IMR-90 (cell line): ENCODE measurements at regions not wholly inside any gene's neighbourhood (a gene's known extent, or its start where the extent isn't known, plus 50 kb on each side); places are given as distances from the start of the nearest gene placed in this dataset.

Experiments
- ATAC-seq: fragments of 200-7000 bp; cut with Tn5 transposase; 2 replicates; pipeline ENCODE4 v1.9.1; 2020; ENCODE audit warnings: low read depth, mild to moderate bottlenecking, moderate library complexity
- BruUV-seq: library from RNA; stranded (reverse); fragments of 400-500 nt; replicated peaks from 2 replicates; lab custom pipeline; 2021; lab: Mats Ljungman, UMichigan
- CTCF ChIA-PET: fragments of 300-600 bp; formaldehyde crosslinking; extraction: SDS; loops from one replicate; lab custom pipeline; 2021; ENCODE audit warnings: antibody characterized with exemption; lab: Yijun Ruan, JAX
- POLR2A ChIA-PET: fragments of 300-600 bp; sonication (Branson Sonifier 250); formaldehyde crosslinking; loops from one replicate; lab custom pipeline; 2022; ENCODE audit warnings: antibody characterized with exemption; ENCODE audit not compliant: unreplicated experiment; lab: Charles Lee
- DNase-seq: peaks from one replicate; pipeline ENCODE4 v3.0.0; 2013
- H2AFZ ChIP-seq: replicated peaks from 2 replicates; pipeline ENCODE3; 2013; ENCODE audit warnings: low read length, mild to moderate bottlenecking; ENCODE audit not compliant: poor library complexity
- H2AK5ac ChIP-seq: 2 replicates; pipeline ENCODE4 v1.6.1; 2013; ENCODE audit warnings: low read depth, low read length, inconsistent platforms
- H2AK9ac ChIP-seq: replicated peaks from 2 replicates; pipeline ENCODE3; 2013; ENCODE audit warnings: mild to moderate bottlenecking, low read depth, low read length, moderate library complexity; ENCODE audit not compliant: poor library complexity
- H2BK120ac ChIP-seq: 2 replicates; pipeline ENCODE4 v1.6.1; 2013; ENCODE audit warnings: low read depth, low read length, inconsistent platforms
- H2BK15ac ChIP-seq: 3 replicates; pipeline ENCODE4 v1.6.1; 2013; ENCODE audit warnings: low read depth, low read length, inconsistent platforms
- H2BK20ac ChIP-seq: 2 replicates; pipeline ENCODE4 v1.6.1; 2013; ENCODE audit warnings: low read depth, mild to moderate bottlenecking, inconsistent platforms, low read length, moderate library complexity
- H2BK5ac ChIP-seq: 2 replicates; pipeline ENCODE4 v1.6.1; 2013; ENCODE audit warnings: mild to moderate bottlenecking, low read depth, low read length, inconsistent platforms; ENCODE audit not compliant: poor library complexity, severe bottlenecking
- H3K14ac ChIP-seq: replicated peaks from 2 replicates; pipeline ENCODE4 v1.6.1; 2013; ENCODE audit warnings: low read depth, low read length, inconsistent platforms
- H3K18ac ChIP-seq: 2 replicates; pipeline ENCODE4 v1.6.1; 2013; ENCODE audit warnings: low read depth, low read length, control low read depth
- H3K23ac ChIP-seq: 2 replicates; pipeline ENCODE4 v1.6.1; 2013; ENCODE audit warnings: low read depth, low read length, inconsistent platforms
- H3K27ac ChIP-seq: 2 replicates; pipeline ENCODE4 v1.5.1; 2013; ENCODE audit warnings: mild to moderate bottlenecking, control low read depth, low read length; ENCODE audit not compliant: insufficient read depth
- H3K27me3 ChIP-seq: 2 replicates; pipeline ENCODE4 v1.6.1; 2013; ENCODE audit warnings: low read length; ENCODE audit not compliant: control insufficient read depth, insufficient read depth
- H3K36me3 ChIP-seq: 2 replicates; pipeline ENCODE4 v1.6.1; 2013; ENCODE audit warnings: low read length, mixed read lengths; ENCODE audit not compliant: control insufficient read depth, insufficient read depth
- H3K4ac ChIP-seq: 2 replicates; pipeline ENCODE4 v1.6.1; 2013; ENCODE audit warnings: low read depth, low read length, inconsistent platforms
- H3K4me1 ChIP-seq: 2 replicates; pipeline ENCODE4 v1.6.1; 2013; ENCODE audit warnings: low read length, mixed read lengths; ENCODE audit not compliant: control insufficient read depth, insufficient read depth
- H3K4me2 ChIP-seq: 2 replicates; pipeline ENCODE4 v1.6.1; 2013; ENCODE audit warnings: low read depth, mild to moderate bottlenecking, control low read depth, low read length, moderate library complexity
- H3K4me3 ChIP-seq: 2 replicates; pipeline ENCODE4 v1.5.1; 2013; ENCODE audit warnings: low read depth, mild to moderate bottlenecking, control low read depth, low read length, moderate library complexity; ENCODE audit not compliant: insufficient read depth
- H3K56ac ChIP-seq: 2 replicates; pipeline ENCODE4 v1.6.1; 2013; ENCODE audit warnings: low read length, inconsistent platforms; ENCODE audit not compliant: insufficient read depth; ENCODE audit errors: extremely low read depth
- H3K79me1 ChIP-seq, 2 experiments: 2 replicates each; pipeline ENCODE4 v1.6.1; 2013; ENCODE audit warnings: low read length in 2 of 2, inconsistent platforms in 1 of 2, low read depth in 1 of 2
- H3K9ac ChIP-seq: 2 replicates; pipeline ENCODE4 v1.6.1; 2013; ENCODE audit warnings: low read depth, low read length, control low read depth
- H3K9me1 ChIP-seq: 2 replicates; pipeline ENCODE4 v1.6.1; 2013; ENCODE audit warnings: low read length, inconsistent platforms; ENCODE audit not compliant: insufficient read depth
- H3K9me3 ChIP-seq: 2 replicates; pipeline ENCODE4 v1.6.1; 2013; ENCODE audit warnings: low read length; ENCODE audit not compliant: control insufficient read depth, insufficient read depth
- H4K20me1 ChIP-seq: 2 replicates; pipeline ENCODE4 v1.6.1; 2013; ENCODE audit warnings: low read length, inconsistent platforms; ENCODE audit not compliant: insufficient read depth
- H4K5ac ChIP-seq: 2 replicates; pipeline ENCODE4 v1.6.1; 2013; ENCODE audit warnings: mild to moderate bottlenecking, low read depth, low read length, control low read depth
- H4K8ac ChIP-seq, 2 experiments: 2 replicates each; pipeline ENCODE4 v1.6.1; 2013; ENCODE audit warnings: low read depth in 2 of 2, low read length in 2 of 2, control low read depth in 1 of 2, inconsistent platforms in 1 of 2
- H4K91ac ChIP-seq: 2 replicates; pipeline ENCODE4 v1.6.1; 2013; ENCODE audit warnings: low read depth, low read length, inconsistent platforms; ENCODE audit not compliant: insufficient read depth
- BHLHE40 ChIP-seq: fragments of 150-350 bp; IDR thresholded peaks from 2 replicates; pipeline ENCODE4 v1.6.1; 2016; ENCODE audit warnings: mild to moderate bottlenecking, low read depth, low read length
- CEBPB ChIP-seq: IDR thresholded peaks from 2 replicates; pipeline ENCODE4 v1.6.1; 2012; ENCODE audit warnings: low read depth, low read length, improper control_type of control experiment
- CHD1 ChIP-seq: IDR thresholded peaks from 2 replicates; pipeline ENCODE4 v1.6.1; 2012; ENCODE audit warnings: low read depth, low read length, improper control_type of control experiment
- FOS ChIP-seq: fragments of 150-350 bp; IDR thresholded peaks from 2 replicates; pipeline ENCODE4 v1.6.1; 2016; ENCODE audit warnings: low read depth, low read length
- MAFK ChIP-seq: IDR thresholded peaks from 2 replicates; pipeline ENCODE4 v1.6.1; 2012; ENCODE audit warnings: low read depth, low read length, improper control_type of control experiment
- MAZ ChIP-seq: IDR thresholded peaks from 2 replicates; pipeline ENCODE4 v1.6.1; 2012; ENCODE audit warnings: low read depth, mild to moderate bottlenecking, low read length, improper control_type of control experiment, moderate library complexity, borderline replicate concordance
- MXI1 ChIP-seq: IDR thresholded peaks from 2 replicates; pipeline ENCODE4 v1.6.1; 2012; ENCODE audit warnings: low read depth, mild to moderate bottlenecking, low read length, moderate library complexity, borderline replicate concordance
- NFE2L2 ChIP-seq: fragments of 150-350 bp; IDR thresholded peaks from 2 replicates; pipeline ENCODE4 v1.6.1; 2016; ENCODE audit warnings: low read depth, mild to moderate bottlenecking, low read length
- POLR2A ChIP-seq: IDR thresholded peaks from 2 replicates; pipeline ENCODE4 v1.6.1; 2012; ENCODE audit warnings: mild to moderate bottlenecking, low read depth, low read length
- RAD21 ChIP-seq: IDR thresholded peaks from 2 replicates; pipeline ENCODE4 v1.6.1; 2012; ENCODE audit warnings: low read length, improper control_type of control experiment
- RCOR1 ChIP-seq: IDR thresholded peaks from 2 replicates; pipeline ENCODE4 v1.6.1; 2012; ENCODE audit warnings: mild to moderate bottlenecking, low read length, improper control_type of control experiment; ENCODE audit not compliant: insufficient replicate concordance
- RFX5 ChIP-seq: IDR thresholded peaks from 2 replicates; pipeline ENCODE4 v1.8.0; 2012; ENCODE audit warnings: low read depth, mild to moderate bottlenecking, low read length, moderate library complexity
- SMC3 ChIP-seq: fragments of 150-350 bp; IDR thresholded peaks from 2 replicates; pipeline ENCODE4 v1.6.1; 2016; ENCODE audit warnings: low read depth, mild to moderate bottlenecking, antibody characterized with exemption, low read length, moderate library complexity
- WGBS, 2 experiments: methylation state at CpG; one replicate each; pipeline versions ENCODE4 v1.1.5 to v1.1.7; 2013; ENCODE audit warnings: missing lambda C conversion rate in 2 of 2; ENCODE audit not compliant: insufficient read length in 1 of 2; ENCODE audit errors: extremely low coverage in 2 of 2; 5-methylcytosine and 5-hydroxymethylcytosine counted together
- dilution Hi-C: fragments of 300-500 bp; cut with HindIII; formaldehyde crosslinking; loops from one replicate; pipeline ENCODE4 v1.14.3; 2018; ENCODE audit warnings: low sequenced_read_pairs; ENCODE audit not compliant: unreplicated experiment
- in situ Hi-C: fragments of 300-500 bp; cut with MboI; formaldehyde crosslinking; loops from 3 replicates; pipeline ENCODE4 v1.14.3; 2019; ENCODE audit warnings: low sequenced_read_pairs, inconsistent platforms, mixed read lengths
- intact Hi-C: fragments of 100-400 bp; cut with micrococcal nuclease; formaldehyde crosslinking; loops from 2 replicates; pipeline ENCODE4 v1.10.0; 2022
- TF ChIP-seq, protein P1 (sequence below): fragments of 150-350 bp; IDR thresholded peaks from 2 replicates; pipeline ENCODE4 v1.6.1; 2016; ENCODE audit warnings: low read depth, mild to moderate bottlenecking, low read length, moderate library complexity, borderline replicate concordance
- TF ChIP-seq, protein P2 (sequence below): conservative IDR thresholded peaks from 2 replicates; pipeline ENCODE4 v1.5.1; 2012; ENCODE audit warnings: mild to moderate bottlenecking, low read depth, low read length, improper control_type of control experiment
- TF ChIP-seq, protein P3 (sequence below): fragments of 150-350 bp; IDR thresholded peaks from 2 replicates; pipeline ENCODE4 v1.6.1; 2017; ENCODE audit warnings: mild to moderate bottlenecking, antibody characterized with exemption, low read length, low read depth

DNA sequence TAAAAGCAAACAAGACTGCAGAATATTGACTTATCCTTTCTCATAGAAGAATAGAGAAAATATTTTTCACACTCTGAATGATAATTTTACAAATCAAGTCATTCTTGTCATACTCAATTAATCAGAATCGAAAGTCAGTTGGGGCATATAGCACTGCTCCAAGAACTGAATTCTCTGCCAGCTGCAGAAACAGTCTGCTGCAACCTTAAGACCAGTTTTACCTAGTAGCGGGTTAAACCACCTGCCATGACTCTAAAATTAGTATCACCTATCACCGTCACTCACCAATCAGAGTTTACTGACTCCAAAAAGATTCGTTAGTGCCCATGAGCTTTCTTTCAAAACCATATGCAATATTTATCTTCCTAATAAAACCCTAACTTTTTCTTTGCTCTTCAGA, 429.0 kb upstream of the GRM3 start:
- H2AK9ac ChIP-seq, result no peak overlapping the region
- no peak overlapping the region for H2BK5ac ChIP-seq
- H2BK120ac ChIP-seq, result no peak overlapping the region
- H4K5ac ChIP-seq, result no peak overlapping the region
- no peak overlapping the region for H3K14ac ChIP-seq
- DNase-seq (no peak), ATAC-seq (no peak)
- H2BK15ac ChIP-seq, result no peak overlapping the region
- intact Hi-C loops (no loop called here), dilution Hi-C loops (no loop called here), in situ Hi-C loops (no loop called here)
- H3K18ac ChIP-seq, result no peak overlapping the region
- H3K4me2 ChIP-seq, result no peak overlapping the region
- H4K91ac ChIP-seq, result no peak overlapping the region
- H3K36me3 ChIP-seq, result no peaks in the 10 kb centered on the region
- H2BK20ac ChIP-seq, result no peak overlapping the region
- H3K27me3 ChIP-seq, result no peaks in the 10 kb centered on the region
- H3K27ac ChIP-seq, result no peak overlapping the region
- H3K4ac ChIP-seq, result no peak overlapping the region
- H3K23ac ChIP-seq, result no peak overlapping the region
- H3K9ac ChIP-seq, result no peak overlapping the region
- TF ChIP-seq, protein P1, sequence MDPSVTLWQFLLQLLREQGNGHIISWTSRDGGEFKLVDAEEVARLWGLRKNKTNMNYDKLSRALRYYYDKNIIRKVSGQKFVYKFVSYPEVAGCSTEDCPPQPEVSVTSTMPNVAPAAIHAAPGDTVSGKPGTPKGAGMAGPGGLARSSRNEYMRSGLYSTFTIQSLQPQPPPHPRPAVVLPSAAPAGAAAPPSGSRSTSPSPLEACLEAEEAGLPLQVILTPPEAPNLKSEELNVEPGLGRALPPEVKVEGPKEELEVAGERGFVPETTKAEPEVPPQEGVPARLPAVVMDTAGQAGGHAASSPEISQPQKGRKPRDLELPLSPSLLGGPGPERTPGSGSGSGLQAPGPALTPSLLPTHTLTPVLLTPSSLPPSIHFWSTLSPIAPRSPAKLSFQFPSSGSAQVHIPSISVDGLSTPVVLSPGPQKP, result no peak
- no peak for TF ChIP-seq MAFK
- TF ChIP-seq CHD1, result no peak
- TF ChIP-seq SMC3, result no peak
- TF ChIP-seq NFE2L2, result no peak
- TF ChIP-seq, protein P2, sequence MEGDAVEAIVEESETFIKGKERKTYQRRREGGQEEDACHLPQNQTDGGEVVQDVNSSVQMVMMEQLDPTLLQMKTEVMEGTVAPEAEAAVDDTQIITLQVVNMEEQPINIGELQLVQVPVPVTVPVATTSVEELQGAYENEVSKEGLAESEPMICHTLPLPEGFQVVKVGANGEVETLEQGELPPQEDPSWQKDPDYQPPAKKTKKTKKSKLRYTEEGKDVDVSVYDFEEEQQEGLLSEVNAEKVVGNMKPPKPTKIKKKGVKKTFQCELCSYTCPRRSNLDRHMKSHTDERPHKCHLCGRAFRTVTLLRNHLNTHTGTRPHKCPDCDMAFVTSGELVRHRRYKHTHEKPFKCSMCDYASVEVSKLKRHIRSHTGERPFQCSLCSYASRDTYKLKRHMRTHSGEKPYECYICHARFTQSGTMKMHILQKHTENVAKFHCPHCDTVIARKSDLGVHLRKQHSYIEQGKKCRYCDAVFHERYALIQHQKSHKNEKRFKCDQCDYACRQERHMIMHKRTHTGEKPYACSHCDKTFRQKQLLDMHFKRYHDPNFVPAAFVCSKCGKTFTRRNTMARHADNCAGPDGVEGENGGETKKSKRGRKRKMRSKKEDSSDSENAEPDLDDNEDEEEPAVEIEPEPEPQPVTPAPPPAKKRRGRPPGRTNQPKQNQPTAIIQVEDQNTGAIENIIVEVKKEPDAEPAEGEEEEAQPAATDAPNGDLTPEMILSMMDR, result no peak
- no peak for TF ChIP-seq RAD21
- TF ChIP-seq, protein P3, sequence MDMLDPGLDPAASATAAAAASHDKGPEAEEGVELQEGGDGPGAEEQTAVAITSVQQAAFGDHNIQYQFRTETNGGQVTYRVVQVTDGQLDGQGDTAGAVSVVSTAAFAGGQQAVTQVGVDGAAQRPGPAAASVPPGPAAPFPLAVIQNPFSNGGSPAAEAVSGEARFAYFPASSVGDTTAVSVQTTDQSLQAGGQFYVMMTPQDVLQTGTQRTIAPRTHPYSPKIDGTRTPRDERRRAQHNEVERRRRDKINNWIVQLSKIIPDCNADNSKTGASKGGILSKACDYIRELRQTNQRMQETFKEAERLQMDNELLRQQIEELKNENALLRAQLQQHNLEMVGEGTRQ, result no peak
- no peak for TF ChIP-seq POLR2A
- TF ChIP-seq FOS, result no peak
- no peak for TF ChIP-seq BHLHE40
- no peak for TF ChIP-seq MXI1
- no peak for TF ChIP-seq MAZ
- no peak for TF ChIP-seq CEBPB
- TF ChIP-seq RCOR1, result no peak
- TF ChIP-seq RFX5, result no peak
- 33% methylated on average over 3 of the region's 4 CpGs; no CpG with 5 or more reads in 1 of the 2 experiments for WGBS, 2 experiments
- H3K9me3 ChIP-seq, result peaks cover 8% of the 10 kb centered on the region
- BruUV-seq, result no TSS peak
- no peak overlapping the region for H4K8ac ChIP-seq
- no peak overlapping the region for H3K56ac ChIP-seq
- no peak overlapping the region for H2AK5ac ChIP-seq
- ChIA-PET POLR2A (no interaction called here), CTCF (no interaction called here)
- no peaks in the 10 kb centered on the region for H4K20me1 ChIP-seq
- no peaks in the 10 kb centered on the region for H3K4me1 ChIP-seq
- no peaks in the 10 kb centered on the region for H3K9me1 ChIP-seq
- H3K79me1 ChIP-seq, result no peaks in the 10 kb centered on the region
- no peak overlapping the region for H3K4me3 ChIP-seq
- H2AFZ ChIP-seq, result no peak overlapping the region
